HuH-7 (cell line): ENCODE measurements at regions not wholly inside any gene's neighbourhood (a gene's known extent, or its start where the extent isn't known, plus 50 kb on each side); places are given as distances from the start of the nearest gene placed in this dataset.
A peak's percentile ranks its signal among the peaks of the same experiment; 100 is the strongest.

ENCODE experiments used
- DNase-seq: peaks from one replicate; pipeline ENCODE4 v3.0.0; 2011; ENCODE audit warnings: low spot score

DNA sequence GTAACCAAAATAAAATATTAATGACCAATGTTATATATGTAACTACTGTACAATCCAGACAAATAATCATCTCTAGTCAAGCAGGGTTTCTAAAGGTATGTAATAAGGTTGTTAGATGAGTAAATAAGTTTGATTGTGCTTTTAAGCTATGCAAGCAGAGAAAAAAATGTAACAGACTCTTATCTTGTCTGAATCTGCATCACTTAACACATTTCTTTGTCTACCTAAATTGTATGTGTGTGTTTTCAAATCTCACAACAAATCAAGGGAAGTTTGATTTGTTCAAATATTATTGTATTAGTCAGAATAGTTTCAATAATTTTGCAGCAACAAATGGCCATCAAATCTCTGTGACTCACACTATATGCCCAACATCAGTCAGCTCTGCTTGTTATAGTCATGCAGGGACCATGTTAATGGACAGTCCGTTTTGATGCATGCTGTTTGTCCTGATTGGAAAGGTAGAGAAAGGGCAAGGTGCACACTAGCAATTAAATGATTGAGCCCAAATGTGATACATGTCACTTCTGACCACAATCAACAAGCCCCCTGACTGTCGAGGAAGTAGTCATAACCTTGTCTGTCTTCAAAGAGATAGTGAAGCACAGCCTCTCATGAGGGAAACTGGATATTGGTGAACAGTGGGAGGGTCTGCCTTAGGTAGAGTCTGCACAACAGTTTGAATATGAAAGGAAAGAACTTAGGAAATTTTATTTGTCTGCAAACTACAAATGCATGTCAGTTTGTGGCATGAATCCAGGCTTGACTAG is 349.4 kb upstream of the SATB1 start:
- DNase-seq = no peak

- no peak for DNase-seq
These were observed 347.7 kb upstream of the SATB1 start for GRCh38 chr3:18772699-18773305.

GRCh38 chr3:18771931-18772330 is 346.8 kb upstream of the SATB1 start:
- DNase-seq = no peak

GRCh38 chr3:18770800-18771199 is 345.7 kb upstream of the SATB1 start:
- DNase-seq = no peak

DNA sequence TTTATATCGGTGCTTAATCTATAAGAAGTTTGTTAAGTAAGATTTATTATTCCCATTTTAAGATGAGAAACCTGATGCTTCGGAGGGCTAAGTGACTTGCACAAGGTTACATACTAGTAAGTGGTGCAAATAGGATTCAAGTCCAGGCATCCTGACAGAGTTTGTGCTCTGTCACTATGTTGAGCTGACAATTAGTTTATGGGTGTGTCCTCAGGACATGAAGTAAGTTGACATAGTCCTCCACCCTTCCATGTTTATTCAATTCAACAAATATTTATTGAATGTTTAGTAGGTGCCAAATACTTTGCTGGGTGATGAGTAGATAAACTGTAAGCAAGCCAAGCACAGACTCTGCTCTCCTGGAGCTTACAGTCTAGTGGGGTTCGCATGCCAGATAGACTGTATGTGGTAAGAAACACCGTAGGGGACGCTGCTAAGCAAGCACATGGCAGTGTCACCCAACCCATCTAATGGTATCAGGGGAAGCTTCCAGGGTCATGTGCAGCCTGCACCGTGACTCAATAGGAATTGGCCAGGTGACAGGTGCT is 342.7 kb upstream of the SATB1 start:
- no peak for DNase-seq

DNA sequence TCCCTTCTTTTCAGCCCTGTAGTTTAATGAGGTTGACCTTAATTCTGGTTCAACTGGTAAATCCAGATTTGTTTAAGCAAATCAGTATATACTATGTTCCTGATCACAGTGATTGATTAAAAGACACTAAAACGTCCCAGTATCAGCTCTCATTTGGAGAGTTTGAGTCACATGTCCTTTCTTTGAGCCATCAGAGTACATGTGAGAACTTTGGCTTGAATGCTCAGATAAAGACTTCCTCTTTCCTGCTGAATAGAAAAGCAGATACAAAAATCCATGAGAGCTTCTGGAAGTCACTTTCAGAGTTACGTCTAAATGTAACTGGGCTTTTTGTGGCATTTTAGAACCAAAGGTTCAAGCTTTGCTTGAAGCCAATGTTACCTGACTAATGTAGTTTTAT is 341.8 kb upstream of the SATB1 start:
- DNase-seq = no peak

DNA sequence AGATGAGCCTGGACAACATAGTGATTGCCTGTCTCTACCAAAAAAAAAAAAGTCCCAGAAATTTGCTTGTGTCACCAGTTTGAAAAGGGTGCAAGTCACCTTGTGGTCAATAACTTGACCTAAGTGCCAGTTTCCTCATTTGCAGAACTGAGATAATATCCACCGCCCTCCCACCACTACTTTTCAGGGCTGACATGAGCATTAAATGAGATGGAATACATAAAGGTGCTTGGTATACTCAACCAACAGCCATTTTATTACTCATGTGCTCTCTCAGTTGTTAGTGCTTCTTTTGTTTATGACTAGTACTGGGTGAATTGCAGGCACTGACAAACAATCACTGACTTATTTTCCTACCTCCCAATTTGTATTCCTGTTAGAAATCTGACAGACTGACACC is 340.5 kb upstream of the SATB1 start:
- DNase-seq = no peak

DNA sequence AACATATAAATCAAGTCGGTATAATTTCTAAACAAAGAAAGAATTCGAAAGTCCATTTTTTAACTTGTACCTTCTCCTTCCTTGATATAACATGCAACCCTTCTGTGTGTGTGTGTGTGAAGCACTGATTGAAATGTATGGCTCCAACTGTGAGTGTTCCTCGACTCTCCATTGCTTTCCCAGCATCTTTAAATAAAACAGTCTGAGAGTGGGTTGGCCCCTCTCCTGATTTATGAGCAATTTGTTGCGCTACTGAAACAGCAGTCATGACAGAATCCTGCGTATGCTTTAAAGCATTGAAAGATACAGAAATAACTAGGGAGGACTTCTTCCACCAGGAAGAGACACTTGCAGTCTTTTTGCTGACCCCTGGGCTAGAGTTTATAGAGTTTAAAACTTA is 340.0 kb upstream of the SATB1 start:
- DNase-seq = no peak

GRCh38 chr3:18761530-18761929 is 336.4 kb upstream of the SATB1 start:
- DNase-seq = no peak

DNA sequence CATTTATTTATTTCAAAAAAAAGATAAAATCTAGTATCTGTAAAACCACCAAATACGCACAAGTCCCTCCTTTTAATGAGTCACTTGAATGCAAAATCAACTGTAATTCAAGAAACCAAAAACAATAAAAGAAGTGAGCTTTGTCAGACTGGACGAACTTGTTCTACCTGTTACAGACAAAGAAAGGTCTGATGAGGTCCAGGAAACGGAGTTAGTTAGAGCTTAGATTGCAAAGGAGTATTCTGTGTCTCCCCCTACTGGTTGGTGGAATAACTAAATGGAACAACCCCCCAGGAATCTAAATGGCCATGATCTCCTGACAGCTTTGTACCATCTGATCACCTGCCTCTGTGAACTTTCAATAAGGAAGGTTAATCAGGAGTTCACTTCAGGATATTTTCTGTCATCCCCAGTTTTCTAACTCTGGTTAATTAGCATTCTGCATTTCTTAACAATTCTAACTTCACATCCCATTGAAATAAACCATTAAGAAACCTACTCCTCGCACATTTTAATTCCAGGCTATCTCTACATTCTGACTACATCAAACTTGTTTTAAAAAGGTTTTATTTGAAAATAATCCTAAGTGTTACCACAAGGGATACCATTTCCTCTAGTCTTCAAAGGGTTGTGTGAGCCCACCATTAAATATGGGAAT is 333.0 kb upstream of the SATB1 start:
- DNase-seq = peak; percentile 39

GRCh38 chr3:18757476-18757875 is 332.3 kb upstream of the SATB1 start:
- DNase-seq = no peak

- DNase-seq = no peak
These were observed 327.3 kb upstream of the SATB1 start for GRCh38 chr3:18752273-18752934.

GRCh38 chr3:18751514-18751913 is 326.4 kb upstream of the SATB1 start:
- no peak for DNase-seq

DNA sequence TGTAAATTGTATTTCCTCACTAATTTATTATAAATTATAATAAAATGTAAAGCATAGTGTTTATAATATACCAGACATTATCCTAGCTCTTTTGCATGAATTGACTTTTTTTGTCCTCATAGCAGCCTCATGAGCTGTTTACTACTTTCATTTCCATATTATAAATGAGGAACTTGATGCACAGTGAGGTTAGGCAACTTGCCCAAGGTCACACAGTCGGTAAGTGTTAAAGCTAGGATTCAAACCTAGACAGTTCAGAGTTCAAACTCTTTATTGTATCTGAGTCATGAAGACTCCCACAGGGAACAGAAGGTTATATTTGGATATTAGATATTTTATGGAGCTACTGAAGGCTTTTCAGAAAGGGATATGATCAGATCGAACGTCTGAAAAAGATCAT is 322.2 kb upstream of the SATB1 start:
- no peak for DNase-seq

GRCh38 chr3:18745472-18745871 is 320.3 kb upstream of the SATB1 start:
- no peak for DNase-seq

DNA sequence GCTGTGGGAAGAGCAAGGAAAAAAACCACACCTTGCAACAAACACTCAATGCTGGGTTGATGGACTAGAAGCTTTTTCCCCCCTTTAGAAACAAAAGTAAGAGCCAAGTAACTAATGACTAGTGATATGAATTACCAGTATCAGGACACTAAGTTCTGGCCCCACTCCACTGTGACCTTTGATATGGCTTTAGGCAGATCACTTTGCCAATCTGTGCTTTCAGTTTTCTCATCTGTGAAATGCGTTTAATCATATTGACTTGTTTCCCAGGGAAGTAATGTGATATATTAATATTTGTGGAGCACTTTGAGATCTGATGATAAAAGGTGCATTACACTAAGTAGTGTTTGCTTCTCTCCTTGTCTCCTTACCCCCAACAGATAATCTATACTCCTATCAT is 319.3 kb upstream of the SATB1 start:
- no peak for DNase-seq

GRCh38 chr3:18743761-18744160 is 318.6 kb upstream of the SATB1 start:
- no peak for DNase-seq

GRCh38 chr3:18740631-18741583 is 315.8 kb upstream of the SATB1 start:
- no peak for DNase-seq

DNA sequence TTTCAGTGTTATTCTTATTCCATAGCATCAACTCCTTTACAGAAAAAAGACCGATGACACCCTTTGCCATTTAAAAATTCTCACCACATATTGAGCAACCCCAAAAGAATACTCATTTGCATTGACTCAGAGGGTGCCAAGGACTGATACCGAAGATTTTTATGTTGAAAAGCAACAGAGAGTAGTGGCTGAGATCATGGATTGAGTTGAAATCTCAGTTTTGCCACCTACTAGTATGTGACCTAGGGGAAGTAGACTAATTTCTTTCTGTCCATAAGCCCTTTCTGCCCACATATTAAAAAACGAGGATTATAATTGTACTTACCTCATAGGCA is 313.9 kb upstream of the SATB1 start:
- no peak for DNase-seq

DNA sequence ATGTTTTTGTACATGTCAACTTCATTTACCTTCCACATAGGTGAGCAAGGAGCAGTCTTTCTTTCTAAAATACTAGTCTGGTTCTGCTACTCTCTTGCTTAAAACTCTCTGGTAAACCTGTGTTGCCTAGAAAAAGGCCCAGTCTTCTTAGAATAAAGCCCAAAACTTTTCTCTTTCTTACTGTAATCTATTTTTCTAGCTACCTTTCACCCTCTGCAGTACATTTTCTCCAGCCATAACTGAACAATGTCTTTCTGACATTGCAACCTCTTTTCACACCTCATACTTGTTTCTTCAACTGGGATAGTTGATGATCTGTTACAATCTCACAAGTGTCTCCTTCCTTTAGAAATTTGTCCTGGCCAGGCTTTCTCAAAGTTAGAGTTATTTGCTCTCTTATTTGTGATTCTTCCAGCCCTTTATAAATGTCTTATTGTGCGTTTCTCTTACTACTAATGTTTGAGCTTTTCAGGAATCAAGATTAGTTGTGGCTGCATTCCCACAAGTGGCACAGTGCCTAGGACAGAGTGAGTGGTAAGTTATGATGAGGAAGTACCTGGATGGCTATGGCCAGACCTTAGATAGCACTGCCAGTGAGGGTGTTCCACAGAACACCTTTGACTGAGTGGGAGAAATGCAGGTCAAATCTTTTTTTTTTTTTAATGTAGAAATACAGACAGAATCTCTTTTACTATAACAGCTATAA is 313.4 kb upstream of the SATB1 start:
- no peak for DNase-seq

DNA sequence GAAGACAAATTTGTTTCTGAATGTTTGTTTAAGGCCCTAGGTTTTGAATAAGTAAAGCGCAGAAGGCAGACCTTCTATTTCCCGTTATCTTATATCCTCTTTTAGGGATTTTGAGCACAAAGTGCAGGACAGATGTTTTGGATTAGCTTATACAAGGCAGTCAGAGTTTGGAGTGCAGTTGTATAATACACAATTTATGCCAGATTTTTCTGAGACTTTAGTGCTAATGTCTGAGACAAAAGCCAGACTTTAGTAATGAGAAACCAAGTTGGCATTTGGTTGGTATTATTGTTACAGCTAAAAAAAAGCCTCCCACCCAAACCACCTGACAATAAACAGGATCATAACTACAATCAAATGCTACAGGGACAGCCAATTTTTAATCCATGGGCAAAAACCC is 309.9 kb upstream of the SATB1 start:
- no peak for DNase-seq
